Fibroblast of lung (primary cell): ENCODE measurements at regions not wholly inside any gene's neighbourhood (a gene's known extent, or its start where the extent isn't known, plus 50 kb on each side); places are given as distances from the start of the nearest gene placed in this dataset.

Source experiments
- DNase-seq, 2 donors: peaks; one replicate each; pipeline versions ENCODE4 v3.0.0 to v3.0.0-alpha.2; 2010; ENCODE audit warnings: low read depth in 2 of 2
- H2AFZ ChIP-seq: 2 replicates; pipeline ENCODE4 v1.5.1; 2012; ENCODE audit warnings: low read length, control low read depth, inconsistent platforms
- H3K27ac ChIP-seq: 2 replicates; pipeline ENCODE4 v1.5.1; 2011; ENCODE audit warnings: low read length, control low read depth; ENCODE audit not compliant: insufficient read depth
- H3K27me3 ChIP-seq: 2 replicates; pipeline ENCODE4 v1.5.1; 2011; ENCODE audit warnings: mild to moderate bottlenecking, low read length; ENCODE audit not compliant: control insufficient read depth, insufficient read depth
- H3K36me3 ChIP-seq: 2 replicates; pipeline ENCODE4 v1.5.1; 2011; ENCODE audit warnings: low read length; ENCODE audit not compliant: control insufficient read depth, insufficient read depth
- H3K4me1 ChIP-seq: 2 replicates; pipeline ENCODE4 v1.5.1; 2011; ENCODE audit warnings: low read length; ENCODE audit not compliant: control insufficient read depth, insufficient read depth; ENCODE audit errors: extremely low read depth
- H3K4me2 ChIP-seq: 2 replicates; pipeline ENCODE4 v1.5.1; 2011; ENCODE audit warnings: low read length, control low read depth; ENCODE audit not compliant: insufficient read depth; ENCODE audit errors: extremely low read depth
- H3K4me3 ChIP-seq, 4 experiments: fragments of 200-600 bp in 1 of 4; sonication (generic) in 1 of 4; replicated peaks in 1 of 4; 2 replicates each; pipeline ENCODE4 v1.5.1; 2011 to 2016; ENCODE audit warnings: low read length in 4 of 4, low read depth in 3 of 4, mild to moderate bottlenecking in 3 of 4, control low read depth in 2 of 4, inconsistent platforms in 1 of 4, mixed read lengths in 1 of 4; ENCODE audit not compliant: insufficient read depth in 1 of 4; ENCODE audit errors: control extremely low read depth in 1 of 4
- H3K79me2 ChIP-seq: 2 replicates; pipeline ENCODE4 v1.5.1; 2012; ENCODE audit warnings: mild to moderate bottlenecking, low read length, inconsistent platforms; ENCODE audit not compliant: control insufficient read depth, insufficient read depth
- H3K9ac ChIP-seq: 2 replicates; pipeline ENCODE4 v1.5.1; 2011; ENCODE audit warnings: mild to moderate bottlenecking, low read length, control low read depth; ENCODE audit not compliant: insufficient read depth
- H3K9me3 ChIP-seq: 2 replicates; pipeline ENCODE4 v1.5.1; 2012; ENCODE audit warnings: low read depth, low read length; ENCODE audit not compliant: control insufficient read depth, insufficient read depth
- H4K20me1 ChIP-seq: 2 replicates; pipeline ENCODE4 v1.5.1; 2011; ENCODE audit warnings: low read length; ENCODE audit not compliant: control insufficient read depth, insufficient read depth; ENCODE audit errors: extremely low read depth
- EZH2 ChIP-seq: IDR thresholded peaks from 2 replicates; pipeline ENCODE4 v1.5.1; 2012; ENCODE audit warnings: low read length, control low read depth, mild to moderate bottlenecking; ENCODE audit errors: missing control alignments
- TF ChIP-seq, protein P1 (sequence below), 2 donors: IDR thresholded peaks in 1 of 2; conservative IDR thresholded peaks in 1 of 2; 1 replicate in 1 of 2; 2 replicates in 1 of 2; pipeline ENCODE4 v1.5.1; 2011 to 2012; ENCODE audit warnings: low read length in 2 of 2, control low read depth in 1 of 2, inconsistent platforms in 1 of 2, low read depth in 1 of 2, mild to moderate bottlenecking in 1 of 2

DNA sequence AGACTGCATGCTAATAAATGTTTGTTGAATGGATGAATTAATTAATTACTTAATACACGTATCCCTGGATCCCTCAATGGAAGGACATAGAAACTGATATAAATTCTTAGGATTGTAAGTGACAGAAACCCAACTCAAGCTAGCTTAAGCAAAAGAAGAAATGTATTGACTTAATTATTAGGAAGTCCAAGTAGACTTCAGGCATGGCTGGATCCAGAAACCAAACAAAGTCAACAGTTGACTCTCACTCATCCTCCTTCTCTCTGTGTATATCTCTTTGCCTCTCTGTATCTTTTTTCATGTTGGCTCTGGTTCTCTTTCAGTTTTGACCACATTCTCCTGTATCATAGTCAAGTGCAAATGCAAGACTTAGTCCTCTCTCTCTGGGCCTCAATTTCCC, 82.0 kb upstream of the CTNNBL1 start:
- no peak overlapping the region for H3K4me2 ChIP-seq
- TF ChIP-seq EZH2: no peak
- TF ChIP-seq, protein P1, sequence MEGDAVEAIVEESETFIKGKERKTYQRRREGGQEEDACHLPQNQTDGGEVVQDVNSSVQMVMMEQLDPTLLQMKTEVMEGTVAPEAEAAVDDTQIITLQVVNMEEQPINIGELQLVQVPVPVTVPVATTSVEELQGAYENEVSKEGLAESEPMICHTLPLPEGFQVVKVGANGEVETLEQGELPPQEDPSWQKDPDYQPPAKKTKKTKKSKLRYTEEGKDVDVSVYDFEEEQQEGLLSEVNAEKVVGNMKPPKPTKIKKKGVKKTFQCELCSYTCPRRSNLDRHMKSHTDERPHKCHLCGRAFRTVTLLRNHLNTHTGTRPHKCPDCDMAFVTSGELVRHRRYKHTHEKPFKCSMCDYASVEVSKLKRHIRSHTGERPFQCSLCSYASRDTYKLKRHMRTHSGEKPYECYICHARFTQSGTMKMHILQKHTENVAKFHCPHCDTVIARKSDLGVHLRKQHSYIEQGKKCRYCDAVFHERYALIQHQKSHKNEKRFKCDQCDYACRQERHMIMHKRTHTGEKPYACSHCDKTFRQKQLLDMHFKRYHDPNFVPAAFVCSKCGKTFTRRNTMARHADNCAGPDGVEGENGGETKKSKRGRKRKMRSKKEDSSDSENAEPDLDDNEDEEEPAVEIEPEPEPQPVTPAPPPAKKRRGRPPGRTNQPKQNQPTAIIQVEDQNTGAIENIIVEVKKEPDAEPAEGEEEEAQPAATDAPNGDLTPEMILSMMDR (conservative IDR thresholded peaks at IDR 0.05 in 1 of 2, IDR thresholded peaks at IDR 0.05 in 1 of 2; ENCODE audit: low read depth in 1 of 2, low read length in 2 of 2): no peak
- H3K36me3 ChIP-seq: no peaks in the 10 kb centered on the region
- H3K9ac ChIP-seq: no peak overlapping the region
- H2AFZ ChIP-seq: no peak overlapping the region
- H3K4me3 ChIP-seq: no peak overlapping the region
- no peak for DNase-seq
- H3K27ac ChIP-seq: no peak overlapping the region
- no peaks in the 10 kb centered on the region for H3K27me3 ChIP-seq
- H4K20me1 ChIP-seq: no peaks in the 10 kb centered on the region
- H3K79me2 ChIP-seq: no peaks in the 10 kb centered on the region
- no peaks in the 10 kb centered on the region for H3K9me3 ChIP-seq
- no peaks in the 10 kb centered on the region for H3K4me1 ChIP-seq

- H3K4me2 ChIP-seq: no peak overlapping the region
- no peak overlapping the region for H3K4me3 ChIP-seq
- DNase-seq: no peak
- H3K27me3 ChIP-seq: no peaks in the 10 kb centered on the region
- no peaks in the 10 kb centered on the region for H3K4me1 ChIP-seq
- TF ChIP-seq, protein P1 (conservative IDR thresholded peaks at IDR 0.05 in 1 of 2, IDR thresholded peaks at IDR 0.05 in 1 of 2; ENCODE audit: low read depth in 1 of 2, low read length in 2 of 2): no peak
- no peak for TF ChIP-seq EZH2
- H3K36me3 ChIP-seq: no peaks in the 10 kb centered on the region
- H2AFZ ChIP-seq: no peak overlapping the region
- H3K9ac ChIP-seq: no peak overlapping the region
- no peaks in the 10 kb centered on the region for H4K20me1 ChIP-seq
- H3K27ac ChIP-seq: no peak overlapping the region
- H3K9me3 ChIP-seq: no peaks in the 10 kb centered on the region
- H3K79me2 ChIP-seq: no peaks in the 10 kb centered on the region
Observed at GRCh38 chr20:37611346-37611745, 82.5 kb upstream of the CTNNBL1 start.

DNA sequence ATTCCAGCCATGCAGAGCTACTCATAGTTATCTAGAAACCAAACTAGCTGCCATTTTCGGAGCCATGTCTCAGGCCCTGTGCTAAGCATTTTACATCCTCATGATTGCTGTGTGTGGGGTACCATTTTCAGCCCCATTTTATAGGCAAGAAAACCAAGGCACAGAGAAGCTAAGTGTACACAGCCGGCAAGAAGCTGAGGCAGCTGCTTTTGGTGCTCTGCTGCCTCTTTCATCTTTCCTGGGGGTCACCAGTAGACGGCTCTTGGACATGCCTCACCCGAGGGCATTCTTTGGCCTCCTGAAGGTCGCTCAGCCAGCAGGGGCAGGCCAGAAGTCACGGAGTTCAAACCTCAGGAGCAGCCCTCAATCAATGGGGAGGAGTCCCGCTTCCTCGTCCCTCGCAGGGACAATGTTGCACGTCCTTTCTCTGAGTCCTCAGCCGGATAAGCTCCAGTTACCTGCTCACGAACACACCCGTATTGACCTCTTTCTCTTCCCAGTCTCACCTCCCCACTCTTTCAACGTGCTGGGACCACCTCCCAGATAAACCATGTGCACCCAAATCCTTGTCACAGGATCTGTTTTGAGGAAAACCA, 82.6 kb upstream of the BLCAP start:
- H2AFZ ChIP-seq: no peak overlapping the region
- H4K20me1 ChIP-seq: no peaks in the 10 kb centered on the region
- H3K27ac ChIP-seq: no peak overlapping the region
- H3K9ac ChIP-seq: no peak overlapping the region
- H3K27me3 ChIP-seq: no peaks in the 10 kb centered on the region
- H3K4me2 ChIP-seq: no peak overlapping the region
- no peaks in the 10 kb centered on the region for H3K36me3 ChIP-seq
- TF ChIP-seq EZH2: no peak
- TF ChIP-seq, protein P1 (conservative IDR thresholded peaks at IDR 0.05 in 1 of 2, IDR thresholded peaks at IDR 0.05 in 1 of 2; ENCODE audit: low read depth in 1 of 2, low read length in 2 of 2): no peak
- no peak for DNase-seq
- no peaks in the 10 kb centered on the region for H3K9me3 ChIP-seq
- H3K4me3 ChIP-seq: no peak overlapping the region
- H3K4me1 ChIP-seq: no peaks in the 10 kb centered on the region
- H3K79me2 ChIP-seq: no peaks in the 10 kb centered on the region
